ENCODE measurements at regions not wholly inside any gene's neighbourhood (a gene's known extent, or its start where the extent isn't known, plus 50 kb on each side); places are given as distances from the start of the nearest gene placed in this dataset.

DNA sequence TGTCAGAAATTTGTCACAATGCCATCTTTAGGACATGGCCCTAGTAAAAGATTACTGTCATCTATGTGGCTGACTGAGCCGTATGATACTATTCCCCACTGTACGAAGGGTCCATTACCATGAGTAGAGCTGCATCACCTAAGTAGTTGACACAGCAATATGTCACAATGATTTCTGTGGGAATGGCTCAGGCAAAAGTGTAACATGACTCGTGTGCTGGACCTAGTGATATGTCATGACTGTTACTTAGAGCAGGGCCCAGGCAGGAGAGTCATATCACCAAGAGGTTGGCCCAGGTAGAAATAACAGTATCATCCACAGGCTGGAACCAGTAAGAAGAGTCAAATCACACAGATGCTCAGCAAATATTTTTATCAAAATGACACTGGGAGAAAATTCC lies 1051.8 kb upstream of the AMELY start:
- H3K36me3 Mint-ChIP-seq (ENCODE audit: low read depth) = no peaks in the 10 kb centered on the region
- no peak overlapping the region for H3K27ac Mint-ChIP-seq
- Histone ChIP-seq H3K36me3 (ENCODE audit: insufficient read depth, low read length) (no peaks in the 10 kb centered on the region), H3K27me3 (ENCODE audit: control insufficient read depth in 1 of 2, insufficient read depth in 2 of 2, low read length in 2 of 2) (no peaks in the 10 kb centered on the region), H3K9me3 (ENCODE audit: control insufficient read depth in 1 of 2, insufficient read depth in 1 of 2, low read length in 2 of 2) (no peaks in the 10 kb centered on the region), H3K4me3 (ENCODE audit: low read length) (no peak overlapping the region), H3K27ac (ENCODE audit: low read depth in 1 of 2, low read length in 2 of 2) (no peak overlapping the region), H3K4me1 (ENCODE audit: insufficient read depth, low read length) (no peaks in the 10 kb centered on the region)
- H3K4me1 Mint-ChIP-seq (ENCODE audit: low read depth) = no peaks in the 10 kb centered on the region
- H3K9me3 Mint-ChIP-seq = no peaks in the 10 kb centered on the region
- no peak for DNase-seq
- intact Hi-C loops (cut with DNase I, micrococcal nuclease) = no loop called here
- H3K27me3 Mint-ChIP-seq = no peaks in the 10 kb centered on the region
- ChIA-PET CTCF (no interaction called here), POLR2A (no interaction called here)
- ATAC-seq (ENCODE audit: poor library complexity) = no peak
- no peak overlapping the region for H3K4me3 Mint-ChIP-seq
- TF ChIP-seq, protein P1, sequence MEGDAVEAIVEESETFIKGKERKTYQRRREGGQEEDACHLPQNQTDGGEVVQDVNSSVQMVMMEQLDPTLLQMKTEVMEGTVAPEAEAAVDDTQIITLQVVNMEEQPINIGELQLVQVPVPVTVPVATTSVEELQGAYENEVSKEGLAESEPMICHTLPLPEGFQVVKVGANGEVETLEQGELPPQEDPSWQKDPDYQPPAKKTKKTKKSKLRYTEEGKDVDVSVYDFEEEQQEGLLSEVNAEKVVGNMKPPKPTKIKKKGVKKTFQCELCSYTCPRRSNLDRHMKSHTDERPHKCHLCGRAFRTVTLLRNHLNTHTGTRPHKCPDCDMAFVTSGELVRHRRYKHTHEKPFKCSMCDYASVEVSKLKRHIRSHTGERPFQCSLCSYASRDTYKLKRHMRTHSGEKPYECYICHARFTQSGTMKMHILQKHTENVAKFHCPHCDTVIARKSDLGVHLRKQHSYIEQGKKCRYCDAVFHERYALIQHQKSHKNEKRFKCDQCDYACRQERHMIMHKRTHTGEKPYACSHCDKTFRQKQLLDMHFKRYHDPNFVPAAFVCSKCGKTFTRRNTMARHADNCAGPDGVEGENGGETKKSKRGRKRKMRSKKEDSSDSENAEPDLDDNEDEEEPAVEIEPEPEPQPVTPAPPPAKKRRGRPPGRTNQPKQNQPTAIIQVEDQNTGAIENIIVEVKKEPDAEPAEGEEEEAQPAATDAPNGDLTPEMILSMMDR (IDR thresholded peaks at IDR 0.05) = no peak

DNA sequence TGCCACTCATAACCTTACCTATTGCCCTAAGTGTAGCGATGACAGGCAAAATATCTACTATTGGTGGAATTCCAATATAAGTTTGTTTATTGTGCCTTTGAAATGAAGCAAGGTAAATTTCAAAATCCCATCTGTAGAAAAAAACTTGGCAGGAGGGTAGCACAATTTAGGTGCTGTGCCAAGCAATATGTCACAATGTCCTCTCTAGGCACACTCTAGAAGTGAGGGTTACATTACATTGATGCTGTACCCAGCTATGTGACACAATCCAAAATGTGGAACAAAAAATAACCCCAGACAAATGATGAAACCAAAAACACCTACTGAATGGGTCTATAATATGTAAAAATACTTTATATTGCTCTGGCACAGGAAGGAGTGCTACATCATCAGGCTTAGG lies 1050.8 kb upstream of the AMELY start:
- CTCF ChIA-PET = no interaction called here
- no peak overlapping the region for H3K4me3 ChIP-seq (ENCODE audit: low read length)
- Mint-ChIP-seq H3K27me3 (no peaks in the 10 kb centered on the region), H3K4me3 (no peak overlapping the region), H3K4me1 (ENCODE audit: low read depth) (no peaks in the 10 kb centered on the region), H3K36me3 (ENCODE audit: low read depth) (no peaks in the 10 kb centered on the region), H3K9me3 (no peaks in the 10 kb centered on the region), H3K27ac (no peak overlapping the region)
- H3K9me3 ChIP-seq (ENCODE audit: control insufficient read depth in 1 of 2, insufficient read depth in 1 of 2, low read length in 2 of 2) = no peaks in the 10 kb centered on the region
- no peak for ATAC-seq (ENCODE audit: poor library complexity)
- intact Hi-C loops (cut with DNase I, micrococcal nuclease) = no loop called here
- no peaks in the 10 kb centered on the region for H3K4me1 ChIP-seq (ENCODE audit: insufficient read depth, low read length)
- TF ChIP-seq, protein P1 (IDR thresholded peaks at IDR 0.05) = no peak
- H3K27me3 ChIP-seq (ENCODE audit: control insufficient read depth in 1 of 2, insufficient read depth in 2 of 2, low read length in 2 of 2) = no peaks in the 10 kb centered on the region
- POLR2A ChIA-PET = no interaction called here
- DNase-seq = no peak
- H3K36me3 ChIP-seq (ENCODE audit: insufficient read depth, low read length) = no peaks in the 10 kb centered on the region
- H3K27ac ChIP-seq (ENCODE audit: low read depth in 1 of 2, low read length in 2 of 2) = no peak overlapping the region

- no peaks in the 10 kb centered on the region for H3K4me1 ChIP-seq (ENCODE audit: insufficient read depth, low read length)
- H3K36me3 ChIP-seq (ENCODE audit: insufficient read depth, low read length) = no peaks in the 10 kb centered on the region
- H3K27me3 Mint-ChIP-seq = no peaks in the 10 kb centered on the region
- no peak for DNase-seq
- no peak overlapping the region for H3K27ac Mint-ChIP-seq
- no peak overlapping the region for H3K4me3 ChIP-seq (ENCODE audit: low read length)
- no peaks in the 10 kb centered on the region for H3K9me3 ChIP-seq (ENCODE audit: control insufficient read depth in 1 of 2, insufficient read depth in 1 of 2, low read length in 2 of 2)
- ChIA-PET POLR2A (no interaction called here), CTCF (no interaction called here)
- intact Hi-C loops (cut with DNase I, micrococcal nuclease) = no loop called here
- no peak overlapping the region for H3K27ac ChIP-seq (ENCODE audit: low read depth in 1 of 2, low read length in 2 of 2)
- no peak overlapping the region for H3K4me3 Mint-ChIP-seq
- no peaks in the 10 kb centered on the region for H3K27me3 ChIP-seq (ENCODE audit: control insufficient read depth in 1 of 2, insufficient read depth in 2 of 2, low read length in 2 of 2)
- H3K36me3 Mint-ChIP-seq (ENCODE audit: low read depth) = no peaks in the 10 kb centered on the region
- no peaks in the 10 kb centered on the region for H3K9me3 Mint-ChIP-seq
- TF ChIP-seq, protein P1 (IDR thresholded peaks at IDR 0.05) = no peak
- no peaks in the 10 kb centered on the region for H3K4me1 Mint-ChIP-seq (ENCODE audit: low read depth)
- ATAC-seq (ENCODE audit: poor library complexity) = no peak
Measured at GRCh38 chrY:7961811-7962210, 1050.3 kb upstream of the AMELY start.

Measured in CD4-positive, alpha-beta T cell (primary cell).